Left lobe of liver (tissue), 2 donors: ENCODE measurements at regions not wholly inside any gene's neighbourhood (a gene's known extent, or its start where the extent isn't known, plus 50 kb on each side); places are given as distances from the start of the nearest gene placed in this dataset.

Source experiments
- ATAC-seq: fragments of 200-7000 bp; cut with Tn5 transposase; one replicate; pipeline ENCODE4 v1.9.1; 2020; ENCODE audit warnings: mild to moderate bottlenecking, moderate library complexity
- DNase-seq: peaks from one replicate; pipeline ENCODE4 v3.0.0-alpha.2; 2020; ENCODE audit warnings: low spot score
- donor health status: DM: no; HTN: no; CAD: no; lungs with moderate emphysema.
- donor health status: DM: no; HTN: yes; CAD: no.

DNA sequence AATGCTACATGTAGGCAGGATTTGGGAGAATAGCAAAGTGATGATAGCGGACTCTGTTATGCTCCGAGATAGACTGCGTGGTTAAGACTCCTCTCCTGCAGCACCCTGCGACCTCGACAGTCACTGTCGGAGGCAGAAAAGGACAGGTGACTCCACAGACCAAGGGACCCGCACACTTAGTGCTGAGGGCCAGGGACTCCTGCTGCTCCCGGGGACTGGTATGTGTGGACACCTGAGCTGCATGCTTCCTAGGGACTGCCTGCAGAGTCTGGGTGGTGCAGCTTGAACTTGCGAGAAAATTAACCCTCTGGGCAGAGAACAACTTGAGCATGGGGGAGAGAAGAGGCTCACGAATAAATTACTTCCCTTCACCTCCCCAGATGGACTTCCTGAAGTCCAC lies 407.1 kb upstream of the PFKP start:
- DNase-seq: no peak
- no peak for ATAC-seq

DNA sequence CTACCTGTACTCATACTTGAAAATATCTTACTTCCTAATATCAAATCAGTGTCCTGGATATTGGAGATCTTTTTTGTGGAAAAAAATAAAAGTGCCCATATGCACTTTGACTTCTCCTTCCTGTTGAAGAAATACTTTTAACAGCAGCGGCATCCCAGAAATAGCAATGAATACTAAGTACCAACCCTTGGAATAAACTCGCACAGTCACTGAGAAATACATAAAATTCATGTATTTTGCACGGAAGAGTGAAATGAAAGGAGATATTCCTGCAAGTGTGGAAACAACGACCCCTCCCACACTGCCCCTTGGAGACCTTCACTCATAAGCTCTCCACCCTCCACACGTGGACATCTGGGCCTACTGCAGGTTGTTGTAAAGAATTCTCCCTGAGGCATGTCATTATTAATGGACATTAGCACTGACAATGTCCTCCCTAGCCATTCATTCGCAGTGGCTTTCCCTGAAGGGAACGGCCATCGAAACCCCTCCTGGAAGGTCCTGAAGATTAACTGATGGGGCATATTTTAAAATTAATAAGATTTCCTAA lies 407.6 kb upstream of the PFKP start:
- no peak for DNase-seq
- no peak for ATAC-seq

DNA sequence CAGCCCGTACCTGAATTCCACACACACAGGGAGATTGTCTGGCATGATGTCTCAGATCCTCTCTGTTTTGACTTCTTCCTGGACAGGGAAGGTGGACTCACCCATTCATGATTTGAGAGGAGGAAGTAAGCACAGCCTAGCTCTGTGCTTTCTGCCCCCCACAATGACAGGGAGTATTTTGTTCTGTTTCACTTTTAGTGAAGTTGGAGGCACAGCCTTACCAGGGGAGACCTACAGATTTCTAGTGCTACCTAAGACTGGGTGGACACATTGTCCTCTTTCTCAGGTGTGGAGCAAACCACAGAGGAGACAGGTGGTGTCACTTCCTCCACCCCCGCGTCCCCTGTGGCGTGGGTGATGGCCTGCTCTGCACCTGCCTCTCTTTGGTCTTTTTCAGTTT lies 408.6 kb upstream of the PFKP start:
- DNase-seq (no peak), ATAC-seq (no peak)

DNA sequence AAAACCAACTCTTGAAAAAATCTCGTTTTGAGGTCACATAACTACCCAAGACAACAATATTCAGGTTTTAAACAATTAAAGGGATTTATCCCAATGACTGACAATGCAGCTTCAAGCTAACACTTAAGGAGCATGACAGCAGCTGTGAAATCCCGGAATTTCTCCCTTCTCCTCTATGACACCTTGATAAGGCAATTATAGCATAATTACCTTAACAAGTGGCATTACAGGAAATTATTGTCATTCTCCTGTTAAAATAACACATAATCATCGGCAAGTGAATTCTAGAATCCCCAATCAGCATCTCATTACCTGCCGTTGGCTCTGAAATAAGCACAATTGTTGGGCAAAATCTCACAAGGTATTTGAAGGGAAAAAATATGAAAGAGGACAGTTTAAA lies 417.0 kb upstream of the PFKP start:
- ATAC-seq (no peak), DNase-seq (no peak)

DNA sequence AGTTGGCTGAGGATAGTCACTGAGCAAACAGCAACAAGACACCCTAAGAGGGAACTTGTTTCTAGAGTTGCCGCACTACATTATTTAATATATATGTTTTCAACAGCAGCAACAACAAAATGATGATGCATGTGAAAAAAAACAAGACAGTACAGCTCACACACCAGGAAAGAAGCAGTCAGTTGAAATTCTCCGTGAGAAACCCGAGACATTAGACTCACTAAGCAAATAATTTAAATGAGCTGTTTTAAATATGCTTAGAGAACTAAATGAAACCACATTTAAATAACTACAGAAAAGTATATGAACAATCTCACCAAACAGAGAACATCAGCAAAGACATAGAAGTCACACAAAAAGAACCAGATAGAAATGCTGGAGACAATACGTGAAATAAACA lies 426.3 kb upstream of the PFKP start:
- ATAC-seq: no peak
- DNase-seq: no peak

DNA sequence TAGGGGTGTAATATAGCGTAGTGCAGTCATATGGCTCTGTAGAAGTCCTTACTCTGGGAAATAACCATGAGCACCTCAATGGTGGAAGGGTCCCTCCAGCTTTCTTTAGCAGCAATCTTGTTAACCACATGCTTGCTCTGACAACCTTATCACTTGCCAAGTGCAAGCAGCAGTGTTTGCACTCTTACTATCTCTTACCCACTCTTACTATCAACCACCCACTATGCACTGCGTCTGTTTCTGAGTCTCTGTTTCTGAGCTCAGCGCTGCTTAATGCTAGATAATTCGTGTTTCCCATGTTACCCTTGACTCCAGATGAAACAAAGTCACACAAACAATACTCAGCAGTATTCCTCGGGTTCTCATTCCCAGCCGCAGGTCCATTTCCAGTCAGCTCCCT lies 433.7 kb upstream of the PFKP start:
- no peak for DNase-seq
- ATAC-seq: no peak

DNA sequence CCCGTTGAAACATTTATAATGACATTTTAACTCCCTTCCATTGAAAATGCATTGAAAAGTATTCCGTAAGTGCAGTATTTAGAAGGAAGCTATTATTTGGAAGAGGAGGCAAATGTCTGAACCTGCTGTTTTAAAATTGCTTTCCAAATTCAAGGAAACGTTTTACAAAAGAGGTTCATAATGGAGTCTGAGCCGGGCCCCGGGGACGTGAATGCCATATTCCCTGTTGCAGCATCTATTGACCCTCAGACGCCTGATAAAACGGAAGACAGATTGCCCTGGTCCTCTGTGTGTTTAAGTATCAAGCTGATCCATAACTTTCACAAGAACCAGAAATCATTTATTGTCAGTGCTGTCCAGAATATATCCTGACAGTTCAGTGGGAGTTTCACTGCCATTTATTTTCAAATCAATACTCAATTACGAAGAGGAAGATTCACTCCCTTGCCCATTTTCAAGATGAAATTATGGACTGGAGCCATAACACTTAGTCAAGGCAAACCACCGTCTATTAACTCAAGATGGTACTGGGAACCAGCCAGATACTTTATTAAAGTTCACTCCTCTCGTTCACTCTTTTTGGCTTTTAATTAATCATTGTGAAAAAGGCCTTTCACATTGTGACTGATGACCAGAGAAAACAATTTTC lies 435.7 kb upstream of the PFKP start:
- no peak for DNase-seq
- no peak for ATAC-seq

DNA sequence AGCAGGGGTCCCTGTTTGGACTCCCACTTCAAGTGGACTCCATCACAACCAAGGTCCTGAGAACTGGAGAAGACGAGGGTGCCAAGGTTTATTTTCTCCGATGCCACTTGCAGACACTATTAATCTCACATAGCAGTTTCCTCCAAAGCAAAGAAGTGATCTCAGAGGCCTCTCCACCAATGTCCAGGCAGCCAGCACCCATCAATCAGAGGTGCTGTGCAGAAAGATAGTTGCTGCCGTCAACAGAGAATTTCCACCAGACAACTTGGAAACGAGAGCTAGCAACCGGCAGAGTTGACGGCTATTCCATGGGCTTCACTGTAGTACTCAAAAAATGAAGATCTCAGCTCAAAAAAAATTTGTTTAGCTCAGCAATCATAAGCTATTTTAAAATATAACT lies 438.6 kb upstream of the PFKP start:
- DNase-seq (no peak), ATAC-seq (no peak)

DNA sequence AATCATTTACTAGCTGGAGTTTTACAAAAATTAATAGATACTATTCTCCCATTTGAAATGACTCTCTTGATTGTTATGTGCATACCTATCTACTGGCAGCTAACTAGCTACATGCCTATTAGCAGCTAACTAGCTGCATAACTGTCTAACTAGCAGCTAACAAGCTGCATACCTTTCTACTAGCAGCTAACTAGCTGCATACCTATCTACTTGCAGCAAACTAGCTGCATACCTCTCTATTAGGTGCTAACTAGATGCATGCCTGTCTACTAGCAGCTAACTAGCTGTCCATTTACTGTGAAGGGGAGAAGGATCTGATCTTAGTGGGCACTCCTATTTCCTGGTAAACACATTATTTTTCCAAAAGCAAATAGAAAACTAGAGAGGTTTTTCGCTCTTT lies 439.4 kb upstream of the PFKP start:
- DNase-seq (no peak), ATAC-seq (no peak)

DNA sequence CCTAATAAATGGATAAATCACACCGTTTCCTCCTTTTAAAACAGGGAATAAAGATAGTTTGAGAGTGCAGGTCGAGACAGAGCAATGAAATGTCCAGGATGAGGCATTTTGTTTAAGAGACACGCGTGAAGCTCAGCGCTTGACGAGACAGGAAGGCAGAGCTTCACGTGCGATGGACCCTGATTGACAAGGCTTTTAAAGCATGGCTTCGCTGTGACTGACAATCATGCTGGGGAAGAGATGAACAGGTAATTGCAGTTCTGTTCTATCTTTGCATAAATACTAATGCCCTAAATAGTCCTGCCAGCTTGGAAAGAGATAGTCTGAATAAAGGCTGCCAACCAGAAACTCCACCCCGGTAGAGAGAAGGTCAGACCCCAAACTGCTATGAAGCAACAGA lies 442.3 kb upstream of the PFKP start:
- DNase-seq (no peak), ATAC-seq (no peak)

DNA sequence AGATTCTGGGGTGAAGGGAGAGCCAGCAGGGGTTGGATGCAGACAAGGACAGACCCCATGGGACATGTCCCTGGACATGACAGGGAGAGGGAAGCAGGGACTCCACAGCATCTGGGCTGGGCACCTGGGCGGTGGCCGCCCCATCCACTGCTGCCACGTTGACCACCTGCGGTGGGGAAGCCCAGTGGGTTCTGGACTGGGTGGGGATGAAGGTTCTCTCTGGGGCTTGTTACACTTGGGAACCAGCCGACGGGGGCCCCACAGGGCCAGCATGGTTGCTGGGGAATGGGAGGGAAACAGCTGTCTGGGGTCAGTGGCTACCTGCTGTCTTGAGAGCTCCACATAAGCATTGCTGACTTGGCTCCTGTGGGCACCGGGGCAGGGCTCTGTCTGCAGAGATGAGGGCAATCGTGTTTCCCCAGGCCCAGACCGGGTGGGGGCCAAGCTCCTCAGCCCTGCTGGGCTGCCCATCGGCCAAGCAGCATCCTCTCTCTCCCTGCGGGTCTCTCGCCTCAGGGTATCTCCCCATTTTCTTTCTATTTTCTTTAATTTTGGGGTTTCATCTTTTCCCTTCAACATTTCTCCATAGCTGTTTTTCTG lies 443.6 kb upstream of the PFKP start:
- ATAC-seq (no peak), DNase-seq (no peak)

DNA sequence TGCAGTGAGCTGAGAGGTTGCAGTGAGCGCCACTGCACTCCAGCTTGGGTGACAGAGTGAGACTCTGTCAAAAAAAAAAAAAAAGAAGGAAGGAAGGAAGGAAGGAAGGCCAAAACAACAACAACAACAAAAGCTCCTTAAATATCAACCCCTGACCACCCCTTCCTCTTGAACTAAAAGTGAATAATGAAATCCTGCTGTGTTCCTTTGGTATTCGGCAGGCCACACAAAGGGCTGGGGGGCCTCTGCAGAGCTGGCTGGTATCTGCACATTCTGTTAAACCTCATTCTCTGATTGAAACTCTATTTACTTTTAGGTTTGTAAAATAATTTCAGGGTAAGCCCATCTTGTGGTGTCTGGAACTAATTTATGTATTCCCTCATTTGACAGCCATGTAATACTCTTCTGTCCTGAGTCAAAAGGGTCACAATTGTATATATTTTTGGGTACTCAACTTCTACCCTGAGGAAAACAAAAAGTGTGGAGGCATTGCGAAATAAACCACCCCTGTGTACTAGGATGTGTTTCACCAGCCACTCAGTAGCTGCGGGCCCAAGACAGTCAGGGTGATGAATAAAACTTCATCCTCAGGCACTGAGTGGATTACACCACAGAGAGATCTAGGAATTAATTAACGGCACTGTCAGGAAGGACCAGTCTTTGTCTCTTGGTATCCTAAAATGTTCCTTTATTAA lies 446.4 kb upstream of the PFKP start:
- DNase-seq (no peak), ATAC-seq (no peak)

DNA sequence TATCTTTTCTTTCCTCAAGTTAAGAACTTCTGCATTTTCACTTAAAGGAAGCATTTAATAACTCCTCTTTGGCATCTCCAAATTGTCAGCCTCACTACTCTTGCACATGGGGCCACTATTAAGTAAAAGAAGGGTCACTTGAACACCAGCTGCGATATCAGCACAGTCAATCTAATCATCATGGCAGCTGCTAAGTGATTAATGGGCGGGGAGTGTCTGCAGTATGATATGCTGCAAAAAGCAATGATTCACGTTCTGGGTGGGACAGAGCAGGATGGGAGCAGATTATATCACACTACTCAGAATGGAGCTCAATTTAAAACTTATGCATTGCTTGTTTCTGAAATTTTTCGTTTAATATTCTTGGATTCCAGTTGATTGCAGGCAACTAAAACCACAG lies 447.4 kb upstream of the PFKP start:
- ATAC-seq (no peak), DNase-seq (no peak)

DNA sequence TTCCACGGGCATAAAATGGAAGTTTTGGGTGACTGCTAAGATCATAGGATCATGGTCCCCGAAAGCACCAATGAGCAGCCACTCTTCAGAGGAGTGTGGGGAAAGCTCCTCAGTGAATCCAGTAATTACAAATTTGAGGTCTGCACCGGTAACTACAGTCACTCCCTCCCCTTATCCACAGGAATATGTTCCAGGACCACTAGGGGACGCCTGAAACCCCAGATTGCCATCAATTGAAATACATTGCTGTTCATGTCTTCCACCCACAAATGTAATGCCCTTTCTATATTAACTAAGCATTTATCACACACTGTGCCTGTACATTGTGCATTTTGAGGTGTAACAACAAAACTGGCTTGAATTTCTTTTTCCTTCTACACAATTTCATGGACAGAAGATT lies 447.9 kb upstream of the PFKP start:
- ATAC-seq: no peak

DNA sequence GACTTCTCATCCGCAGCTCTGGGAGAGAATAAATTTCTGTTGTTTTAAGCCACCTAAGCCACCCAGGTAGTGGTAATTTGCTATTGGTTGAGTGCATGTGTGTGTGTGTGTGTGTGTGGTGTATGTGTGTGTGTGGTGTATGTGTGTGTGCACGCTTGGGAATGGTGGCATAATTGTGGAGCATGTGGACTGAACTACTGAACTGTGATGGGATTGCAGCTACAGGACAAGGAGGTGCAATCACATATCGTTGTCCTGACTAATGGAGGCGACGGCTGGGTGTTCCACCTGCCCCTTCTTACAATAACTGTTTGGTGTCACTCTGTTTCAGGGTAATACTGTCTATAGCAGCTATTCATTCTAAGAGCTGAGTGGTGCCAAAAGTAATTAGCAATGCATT lies 448.7 kb upstream of the PFKP start:
- DNase-seq: no peak
- ATAC-seq: no peak

More for the DNA sequence above, 447.9 kb upstream of the PFKP start:
- DNase-seq: no peak

DNA sequence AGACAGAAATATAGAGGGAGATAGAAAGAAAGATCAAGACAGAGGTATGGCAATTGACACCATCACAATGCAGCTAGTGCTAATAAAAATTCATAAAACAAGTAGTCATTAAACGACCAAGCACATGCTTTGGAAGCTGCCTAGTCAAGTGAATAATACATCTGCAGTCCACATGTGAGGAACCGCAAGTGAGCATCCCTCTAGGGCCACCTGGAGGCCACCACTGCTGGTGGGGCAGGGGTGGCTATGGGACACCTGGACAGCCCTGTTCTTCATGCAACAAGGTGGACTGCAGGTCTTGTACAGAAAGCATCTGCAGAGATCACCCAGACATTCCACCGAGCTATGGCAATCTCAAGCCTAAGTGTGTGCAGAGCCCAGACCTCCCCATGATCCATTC lies 451.1 kb upstream of the PFKP start:
- ATAC-seq (no peak), DNase-seq (no peak)

DNA sequence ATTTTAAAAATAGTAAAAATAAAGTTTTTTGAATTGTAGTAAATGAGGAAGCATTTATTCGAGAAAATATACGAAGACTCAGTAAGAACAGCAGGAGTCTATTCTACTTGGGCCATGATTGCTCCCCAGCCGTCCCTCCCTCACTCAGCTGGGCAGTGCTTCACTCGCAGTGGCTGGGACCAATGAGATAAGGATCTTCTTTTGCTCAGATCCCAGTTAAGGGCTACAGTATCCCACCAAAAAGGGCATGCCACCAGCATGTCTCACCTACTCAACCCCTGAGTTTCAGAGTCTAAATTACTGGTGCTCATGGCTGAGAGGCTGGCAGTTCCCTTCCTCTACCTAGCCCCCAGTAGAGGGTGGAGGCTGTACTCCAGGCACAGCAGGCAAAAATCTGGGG lies 455.7 kb upstream of the PFKP start:
- DNase-seq (no peak), ATAC-seq (no peak)

DNA sequence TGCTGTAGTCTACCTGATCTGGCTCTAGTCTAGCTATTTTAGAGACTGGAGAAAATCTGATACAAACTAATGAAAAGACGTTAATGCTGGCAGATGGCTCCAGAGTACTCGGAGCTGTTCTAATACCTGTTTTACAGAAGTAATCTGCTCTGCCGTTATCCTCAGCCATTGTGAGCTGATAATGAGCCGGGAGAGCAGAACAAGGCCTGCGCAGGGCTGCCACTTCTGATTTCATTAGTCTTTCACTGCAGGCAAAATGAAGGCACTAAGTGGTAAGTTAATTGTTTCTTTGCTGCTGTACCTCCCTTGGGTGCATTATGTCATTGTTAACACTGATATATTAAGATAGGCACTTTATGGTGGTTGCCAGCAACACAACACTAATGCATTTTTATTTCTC lies 456.4 kb upstream of the PFKP start:
- ATAC-seq: no peak

DNA sequence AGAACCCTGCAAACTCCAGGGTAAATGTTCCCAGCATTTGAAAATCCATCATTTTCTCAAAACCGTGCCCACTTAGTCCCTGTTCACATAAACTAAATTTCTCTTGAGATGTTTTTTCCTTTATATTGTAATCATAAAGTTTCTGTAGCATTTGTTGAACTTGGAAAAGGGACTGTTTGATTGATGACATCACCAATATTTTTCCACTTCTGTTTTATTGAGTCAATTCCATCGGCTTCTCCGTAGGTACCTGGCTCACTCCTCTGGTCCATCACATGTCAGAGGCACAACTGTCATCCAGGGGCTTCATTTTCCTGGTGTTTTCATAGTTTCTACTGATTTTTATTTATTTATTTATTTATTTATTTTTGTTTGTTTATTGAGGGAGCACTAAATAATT lies 462.5 kb upstream of the PFKP start:
- no peak for DNase-seq
- no peak for ATAC-seq

More for the DNA sequence above, 456.4 kb upstream of the PFKP start:
- DNase-seq: no peak

DNA sequence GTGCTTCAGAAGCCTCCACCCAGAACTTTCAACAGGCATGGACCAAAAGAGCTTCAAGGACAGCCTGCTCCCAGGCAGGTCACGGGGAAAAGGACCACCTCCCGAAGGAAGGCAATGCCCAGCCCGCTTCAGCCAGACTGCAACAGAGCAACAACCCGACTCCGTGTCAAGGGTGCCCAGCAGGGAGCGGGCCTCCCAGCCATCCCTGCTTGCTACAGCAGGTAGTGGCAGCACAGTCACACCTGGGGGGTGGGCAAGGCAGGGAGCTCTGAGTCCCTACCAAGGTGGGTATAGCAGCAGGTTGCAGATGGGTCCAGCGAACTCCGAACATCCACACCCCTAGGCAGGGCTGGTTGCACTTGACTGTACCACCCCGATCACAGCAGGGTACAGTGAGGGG lies 467.8 kb upstream of the PFKP start:
- no peak for DNase-seq

DNA sequence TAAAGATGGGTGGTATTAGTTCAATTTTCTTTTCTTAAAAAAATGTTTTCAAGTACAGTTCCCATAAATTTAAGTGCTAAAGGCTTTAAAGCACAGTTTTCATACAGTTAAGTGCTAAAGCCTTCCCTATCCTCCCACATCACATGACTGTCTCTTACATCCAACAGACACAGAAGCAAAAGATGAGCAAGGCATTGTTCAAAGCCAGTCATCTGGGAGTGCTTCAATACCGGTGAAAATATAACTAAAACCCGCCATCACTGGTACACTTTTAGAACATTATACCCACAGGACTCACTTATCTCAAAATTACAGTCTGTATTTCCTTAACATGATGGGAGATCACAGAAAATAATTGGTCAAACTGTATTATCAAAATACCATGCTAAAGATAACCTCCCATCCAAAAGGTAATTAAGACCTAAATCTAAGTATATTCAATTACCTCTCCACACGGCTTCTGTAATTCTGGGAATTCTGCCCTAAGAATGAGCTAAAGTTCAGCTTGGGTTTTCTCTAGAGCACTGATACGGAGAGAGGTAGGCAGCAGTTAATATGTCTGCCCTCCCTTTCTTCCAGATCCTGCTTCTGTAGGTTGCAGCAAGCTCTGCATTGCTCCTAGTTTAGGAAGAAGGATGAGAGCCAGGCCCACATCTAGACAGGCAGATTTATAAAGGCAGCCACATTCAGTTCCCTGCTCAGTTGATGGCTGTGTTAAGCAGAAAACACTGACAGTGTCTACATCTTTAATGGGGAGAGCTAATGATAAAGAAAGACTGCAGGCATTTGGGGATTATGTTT lies 474.8 kb upstream of the PFKP start:
- ATAC-seq: no peak
- no peak for DNase-seq

More for the DNA sequence above, 467.8 kb upstream of the PFKP start:
- no peak for ATAC-seq

DNA sequence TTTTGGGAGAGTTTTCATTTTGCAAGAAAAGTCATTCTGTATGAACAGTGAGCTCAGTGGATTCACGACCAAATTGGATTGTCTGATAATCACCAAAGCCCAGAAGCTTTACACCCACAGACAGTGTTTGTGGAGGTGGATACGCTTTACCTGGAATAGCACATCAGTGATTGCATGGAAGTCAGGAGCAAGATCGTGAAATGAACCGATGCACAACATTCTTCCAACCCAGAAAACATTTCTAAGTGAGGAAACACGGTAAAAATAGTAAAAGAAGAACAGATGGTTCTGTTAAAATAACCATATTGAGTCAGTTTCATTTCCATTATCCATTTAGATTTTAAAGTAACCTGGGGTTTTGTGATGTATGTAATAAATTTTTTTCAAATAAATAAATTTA lies 478.2 kb upstream of the PFKP start:
- DNase-seq (no peak), ATAC-seq (no peak)
